ENCODE measurements at regions not wholly inside any gene's neighbourhood (a gene's known extent, or its start where the extent isn't known, plus 50 kb on each side); places are given as distances from the start of the nearest gene placed in this dataset.
A peak's percentile ranks its signal among the peaks of the same experiment; 100 is the strongest.

- Mint-ChIP-seq H3K4me1 (peaks cover 61% of the 10 kb centered on the region), H3K27me3 (ENCODE audit: insufficient read depth) (no peaks in the 10 kb centered on the region), H3K36me3 (ENCODE audit: low read depth) (peaks cover 7% of the 10 kb centered on the region), H3K9me3 (no peaks in the 10 kb centered on the region), H3K4me3 (no peak overlapping the region), H3K27ac (no peak overlapping the region)
- H3K36me3 ChIP-seq (ENCODE audit: control insufficient read depth, insufficient read depth, low read length), result no peaks in the 10 kb centered on the region
- no peaks in the 10 kb centered on the region for H3K9me3 ChIP-seq (ENCODE audit: control insufficient read depth, low read length)
- no peak for DNase-seq
- H3K27me3 ChIP-seq (ENCODE audit: control insufficient read depth, insufficient read depth, low read length, poor library complexity, severe bottlenecking), result no peaks in the 10 kb centered on the region
- no peak overlapping the region for H3K27ac ChIP-seq (ENCODE audit: low read depth, low read length)
- peaks cover 15% of the 10 kb centered on the region for H3K4me1 ChIP-seq (ENCODE audit: control insufficient read depth, insufficient read depth, low read length)
- no peak for TF ChIP-seq CTCF (conservative IDR thresholded peaks at IDR 0.05)
- H3K4me3 ChIP-seq (ENCODE audit: low read length), result no peak overlapping the region
- 92 to 100% methylated on average over 2 to 3 of the region's 3 CpGs for WGBS, 2 experiments (ENCODE audit: insufficient coverage in 1 of 2, insufficient read length in 1 of 2)
- H3K9ac ChIP-seq (ENCODE audit: extremely low read depth, low read length, poor library complexity, severe bottlenecking), result no peak overlapping the region
These were observed 1864.2 kb upstream of the C9orf72 start for GRCh38 chr9:29437526-29437925.

- Mint-ChIP-seq H3K36me3 (ENCODE audit: low read depth) (no peaks in the 10 kb centered on the region), H3K4me3 (no peak overlapping the region), H3K27ac (peak overlapping the region; percentile 82), H3K9me3 (no peaks in the 10 kb centered on the region), H3K27me3 (ENCODE audit: insufficient read depth) (no peaks in the 10 kb centered on the region), H3K4me1 (peaks cover 66% of the 10 kb centered on the region)
- Histone ChIP-seq H3K27me3 (ENCODE audit: control insufficient read depth, insufficient read depth, low read length, poor library complexity, severe bottlenecking) (no peaks in the 10 kb centered on the region), H3K9ac (ENCODE audit: extremely low read depth, low read length, poor library complexity, severe bottlenecking) (no peak overlapping the region), H3K4me1 (ENCODE audit: control insufficient read depth, insufficient read depth, low read length) (peaks cover 15% of the 10 kb centered on the region), H3K36me3 (ENCODE audit: control insufficient read depth, insufficient read depth, low read length) (no peaks in the 10 kb centered on the region), H3K4me3 (ENCODE audit: low read length) (peak overlapping the region; percentile 38), H3K9me3 (ENCODE audit: control insufficient read depth, low read length) (no peaks in the 10 kb centered on the region), H3K27ac (ENCODE audit: low read depth, low read length) (no peak overlapping the region)
- DNase-seq, result no peak
- no peak for TF ChIP-seq CTCF (conservative IDR thresholded peaks at IDR 0.05)
- whole genome bisulfite sequencing, 2 experiments (ENCODE audit: insufficient coverage in 1 of 2, insufficient read length in 1 of 2), result 29 to 57% methylated on average over 1 to 2 of the region's 2 CpGs
These were observed 1866.7 kb upstream of the C9orf72 start for GRCh38 chr9:29439961-29440360.

GRCh38 chr9:29440449-29440848 is 1867.2 kb upstream of the C9orf72 start:
- no peak overlapping the region for H3K9ac ChIP-seq (ENCODE audit: extremely low read depth, low read length, poor library complexity, severe bottlenecking)
- no peak overlapping the region for H3K4me3 Mint-ChIP-seq

More at GRCh38 chr9:29440449-29440848, 1867.2 kb upstream of the C9orf72 start:
- Mint-ChIP-seq H3K4me1 (peaks cover 61% of the 10 kb centered on the region), H3K27me3 (ENCODE audit: insufficient read depth) (no peaks in the 10 kb centered on the region), H3K9me3 (no peaks in the 10 kb centered on the region), H3K27ac (peak overlapping the region; percentile 82), H3K36me3 (ENCODE audit: low read depth) (peaks cover under 1% of the 10 kb centered on the region)
- Histone ChIP-seq H3K27me3 (ENCODE audit: control insufficient read depth, insufficient read depth, low read length, poor library complexity, severe bottlenecking) (no peaks in the 10 kb centered on the region), H3K36me3 (ENCODE audit: control insufficient read depth, insufficient read depth, low read length) (no peaks in the 10 kb centered on the region), H3K27ac (ENCODE audit: low read depth, low read length) (no peak overlapping the region), H3K4me3 (ENCODE audit: low read length) (peak overlapping the region; percentile 38), H3K4me1 (ENCODE audit: control insufficient read depth, insufficient read depth, low read length) (peaks cover 15% of the 10 kb centered on the region), H3K9me3 (ENCODE audit: control insufficient read depth, low read length) (no peaks in the 10 kb centered on the region)
- DNase-seq, result no peak
- TF ChIP-seq CTCF (conservative IDR thresholded peaks at IDR 0.05), result no peak
- 71 to 94% methylated on average over 3 to 4 of the region's 4 CpGs for WGBS, 2 experiments (ENCODE audit: insufficient coverage in 1 of 2, insufficient read length in 1 of 2)
